ENCODE measurements at regions not wholly inside any gene's neighbourhood (a gene's known extent, or its start where the extent isn't known, plus 50 kb on each side); places are given as distances from the start of the nearest gene placed in this dataset.
"Not testable (repeated sequence)": the region's sequence is repeated elsewhere in the genome, so short reads cannot be mapped to it uniquely, and the experiment has no call there.

DNA sequence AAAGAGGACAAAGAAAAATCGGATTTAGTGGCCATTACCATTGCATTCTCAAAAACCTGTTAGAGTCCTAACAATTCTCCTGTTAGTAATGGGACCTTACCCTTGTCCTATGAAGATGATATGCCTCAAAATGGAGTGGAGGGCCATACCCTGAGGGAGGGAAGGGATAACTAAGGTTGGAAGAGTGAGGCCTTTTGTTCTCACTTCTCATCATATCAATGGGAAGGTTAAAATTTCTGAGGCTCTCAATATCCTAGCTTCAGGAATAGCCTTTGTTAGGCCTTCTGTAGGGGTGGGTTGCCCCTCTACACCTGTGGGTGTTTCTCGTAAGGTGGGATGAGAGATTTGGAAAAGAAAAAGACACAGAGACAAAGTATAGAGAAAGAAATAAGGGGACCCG lies 109.4 kb upstream of the SGIP1 start:
- H3K27ac ChIP-seq; H3K27me3 ChIP-seq (ENCODE audit: insufficient read depth in 3 of 3, low read length in 2 of 3); intact Hi-C loops (cut with DNase I): not testable (repeated sequence)

DNA sequence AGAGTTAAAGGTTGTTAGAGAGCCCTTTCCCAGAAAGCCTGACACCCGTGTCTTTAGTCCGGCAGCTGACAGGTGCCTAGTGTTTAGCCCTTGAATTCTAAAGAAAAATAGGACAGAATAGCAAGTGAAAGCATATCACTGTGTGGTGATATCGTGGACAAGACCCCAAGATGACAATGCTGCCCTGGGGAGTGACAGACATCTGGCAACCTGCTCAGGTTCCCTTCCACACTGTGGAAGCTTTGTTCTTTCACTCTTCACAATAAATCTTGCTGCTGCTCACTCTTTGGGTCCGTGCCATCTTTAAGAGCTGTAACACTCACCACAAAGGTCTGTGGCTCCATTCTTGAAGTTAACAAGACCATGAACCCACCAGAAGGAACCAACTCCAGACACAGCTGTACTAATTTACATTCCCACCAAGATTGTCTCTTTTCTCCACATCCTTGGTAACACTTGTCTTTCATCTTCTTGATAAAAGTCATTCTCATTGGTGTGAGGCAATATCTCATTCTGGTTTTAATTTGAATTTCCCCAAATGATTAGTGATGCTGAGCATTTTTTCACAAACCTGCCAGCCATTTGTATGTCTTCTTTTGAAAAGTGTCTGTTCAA lies 107.6 kb upstream of the SGIP1 start:
- no peak for DNase-seq
- intact Hi-C loops (cut with DNase I) = no loop called here
- H3K4me3 ChIP-seq = no peak overlapping the region
- no peaks in the 10 kb centered on the region for H3K4me1 ChIP-seq
- WGBS, 3 donors = 18 to 24% (median 23%) methylated on average over 4 of the region's 4 CpGs
- H3K9me3 ChIP-seq = peaks cover 27% of the 10 kb centered on the region
- no peak overlapping the region for H3K27ac ChIP-seq
- H3K36me3 ChIP-seq (ENCODE audit: insufficient read depth in 1 of 2, low read depth in 1 of 2) = no peaks in the 10 kb centered on the region
- TF ChIP-seq, protein P1, sequence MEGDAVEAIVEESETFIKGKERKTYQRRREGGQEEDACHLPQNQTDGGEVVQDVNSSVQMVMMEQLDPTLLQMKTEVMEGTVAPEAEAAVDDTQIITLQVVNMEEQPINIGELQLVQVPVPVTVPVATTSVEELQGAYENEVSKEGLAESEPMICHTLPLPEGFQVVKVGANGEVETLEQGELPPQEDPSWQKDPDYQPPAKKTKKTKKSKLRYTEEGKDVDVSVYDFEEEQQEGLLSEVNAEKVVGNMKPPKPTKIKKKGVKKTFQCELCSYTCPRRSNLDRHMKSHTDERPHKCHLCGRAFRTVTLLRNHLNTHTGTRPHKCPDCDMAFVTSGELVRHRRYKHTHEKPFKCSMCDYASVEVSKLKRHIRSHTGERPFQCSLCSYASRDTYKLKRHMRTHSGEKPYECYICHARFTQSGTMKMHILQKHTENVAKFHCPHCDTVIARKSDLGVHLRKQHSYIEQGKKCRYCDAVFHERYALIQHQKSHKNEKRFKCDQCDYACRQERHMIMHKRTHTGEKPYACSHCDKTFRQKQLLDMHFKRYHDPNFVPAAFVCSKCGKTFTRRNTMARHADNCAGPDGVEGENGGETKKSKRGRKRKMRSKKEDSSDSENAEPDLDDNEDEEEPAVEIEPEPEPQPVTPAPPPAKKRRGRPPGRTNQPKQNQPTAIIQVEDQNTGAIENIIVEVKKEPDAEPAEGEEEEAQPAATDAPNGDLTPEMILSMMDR (IDR thresholded peaks at IDR 0.05) = no peak
- peaks cover 0 to 2% (median 0%) of the 10 kb centered on the region in 3 donors for H3K27me3 ChIP-seq (ENCODE audit: insufficient read depth in 3 of 3, low read length in 2 of 3)
- ATAC-seq = no peak

More for the DNA sequence above, 109.4 kb upstream of the SGIP1 start:
- 86 to 92% (median 91%) methylated on average over 2 of the region's 3 CpGs for WGBS, 3 donors
- not testable (repeated sequence) for DNase-seq; H3K4me3 ChIP-seq; H3K9me3 ChIP-seq; H3K4me1 ChIP-seq; ATAC-seq; H3K36me3 ChIP-seq (ENCODE audit: insufficient read depth in 1 of 2, low read depth in 1 of 2)

DNA sequence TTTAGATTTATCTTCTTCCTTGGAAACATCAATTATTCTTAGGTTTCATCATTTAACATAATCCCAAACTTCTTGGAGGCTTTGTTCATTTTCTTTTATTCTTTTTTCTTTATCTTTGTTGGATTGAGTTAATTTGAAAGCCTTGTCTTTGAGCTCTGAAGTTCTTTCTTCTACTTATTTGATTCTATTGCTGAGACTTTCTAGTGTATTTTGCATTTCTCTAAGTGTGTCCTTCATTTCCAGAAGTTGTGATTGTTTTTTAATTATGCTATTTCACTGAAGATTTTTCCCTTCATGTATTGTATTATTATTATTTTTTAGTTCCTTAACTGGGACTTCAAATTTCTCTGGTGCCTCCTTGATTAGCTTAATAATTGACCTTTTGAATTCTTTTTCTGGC lies 103.1 kb upstream of the SGIP1 start:
- H3K4me3 ChIP-seq; H3K27ac ChIP-seq; H3K36me3 ChIP-seq (ENCODE audit: insufficient read depth in 1 of 2, low read depth in 1 of 2); intact Hi-C loops (cut with DNase I); H3K27me3 ChIP-seq (ENCODE audit: insufficient read depth in 3 of 3, low read length in 2 of 3); ATAC-seq; DNase-seq; H3K4me1 ChIP-seq: not testable (repeated sequence)
- H3K9me3 ChIP-seq = peaks cover 29% of the 10 kb centered on the region

DNA sequence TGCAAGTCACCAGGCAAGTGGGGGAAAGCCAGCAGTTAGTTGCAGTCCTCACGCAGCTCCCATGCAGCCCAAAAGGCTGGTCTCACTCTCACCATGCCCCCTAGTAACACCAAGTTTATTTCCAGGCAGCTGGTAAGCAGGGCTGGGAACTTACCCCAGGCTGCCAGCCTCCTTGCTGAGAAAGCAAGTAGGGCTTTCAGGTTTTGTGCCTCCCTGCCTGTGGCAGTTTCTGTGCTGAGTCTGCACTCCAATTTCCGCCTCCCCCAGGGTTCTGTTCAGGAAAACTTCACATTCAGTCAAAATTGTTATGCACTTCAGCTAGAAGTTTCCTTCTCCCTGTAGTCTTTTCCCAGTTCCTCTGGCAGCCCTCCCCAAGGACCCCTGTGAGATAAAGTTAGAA lies 102.0 kb upstream of the SGIP1 start:
- WGBS, 3 donors = 81 to 90% (median 90%) methylated on average over 2 of the region's 2 CpGs

DNA sequence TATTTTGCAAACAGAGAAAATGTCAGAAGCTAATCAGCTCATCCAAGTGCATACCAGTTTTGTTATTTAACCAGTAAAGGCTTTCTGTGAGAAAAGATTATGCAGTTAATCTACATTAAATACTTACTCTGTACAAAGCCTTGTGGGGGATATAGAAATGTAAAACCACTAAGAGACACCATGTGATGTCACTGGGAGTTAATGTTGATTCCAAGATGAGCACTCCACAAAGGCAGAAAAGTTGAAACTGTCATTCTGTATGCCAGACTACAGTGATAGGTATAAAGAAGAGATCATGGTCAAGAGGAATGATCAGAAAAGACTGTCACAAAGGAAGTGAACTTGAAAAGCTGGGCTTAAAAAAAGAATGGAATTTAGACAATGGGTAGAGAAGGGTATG lies 100.3 kb upstream of the SGIP1 start:
- no peaks in the 10 kb centered on the region for H3K27me3 ChIP-seq (ENCODE audit: insufficient read depth in 3 of 3, low read length in 2 of 3)
- H3K27ac ChIP-seq = no peak overlapping the region
- ATAC-seq (no peak), DNase-seq (no peak)
- H3K4me1 ChIP-seq = no peaks in the 10 kb centered on the region
- H3K4me3 ChIP-seq = no peak overlapping the region
- TF ChIP-seq, protein P1 (IDR thresholded peaks at IDR 0.05) = no peak
- no peaks in the 10 kb centered on the region for H3K36me3 ChIP-seq (ENCODE audit: insufficient read depth in 1 of 2, low read depth in 1 of 2)
- H3K9me3 ChIP-seq = peaks cover 29% of the 10 kb centered on the region
- intact Hi-C loops (cut with DNase I) = no loop called here

More for the DNA sequence above, 102.0 kb upstream of the SGIP1 start:
- TF ChIP-seq, protein P1 (IDR thresholded peaks at IDR 0.05) = no peak
- no peak overlapping the region for H3K4me3 ChIP-seq
- no peak for ATAC-seq
- H3K9me3 ChIP-seq = peaks cover 29% of the 10 kb centered on the region
- no peaks in the 10 kb centered on the region for H3K27me3 ChIP-seq (ENCODE audit: insufficient read depth in 3 of 3, low read length in 2 of 3)
- no peak for DNase-seq
- H3K36me3 ChIP-seq (ENCODE audit: insufficient read depth in 1 of 2, low read depth in 1 of 2) = no peaks in the 10 kb centered on the region
- H3K27ac ChIP-seq = no peak overlapping the region
- H3K4me1 ChIP-seq = no peaks in the 10 kb centered on the region
- intact Hi-C loops (cut with DNase I) = no loop called here

DNA sequence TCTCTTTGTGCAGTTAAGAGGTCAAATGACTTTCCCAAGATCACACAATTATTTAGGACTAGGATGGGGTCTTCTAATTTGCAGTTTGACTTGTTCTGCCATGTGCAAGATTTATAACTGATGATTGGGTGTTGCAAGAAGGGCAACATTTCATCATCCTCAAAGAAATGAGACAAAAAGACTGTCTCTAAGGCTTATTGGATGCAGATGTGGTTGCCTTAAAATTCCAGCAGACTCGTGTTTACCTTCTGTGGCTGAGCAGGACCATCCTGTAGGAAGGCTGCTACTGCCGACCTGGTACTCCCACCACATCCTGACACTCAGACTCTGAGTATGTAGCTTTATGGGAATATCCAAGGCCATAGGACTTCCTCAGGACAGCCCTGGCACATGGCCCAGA lies 99.9 kb upstream of the SGIP1 start:
- Histone ChIP-seq H3K27me3 (ENCODE audit: insufficient read depth in 3 of 3, low read length in 2 of 3) (no peaks in the 10 kb centered on the region), H3K9me3 (peaks cover 24% of the 10 kb centered on the region), H3K36me3 (ENCODE audit: insufficient read depth in 1 of 2, low read depth in 1 of 2) (no peaks in the 10 kb centered on the region), H3K4me3 (no peak overlapping the region), H3K27ac (no peak overlapping the region), H3K4me1 (no peaks in the 10 kb centered on the region)
- no peak for DNase-seq
- WGBS, 3 donors = 65 to 80% (median 71%) methylated on average over 2 of the region's 2 CpGs
- no peak for ATAC-seq
- intact Hi-C loops (cut with DNase I) = no loop called here
- TF ChIP-seq, protein P1 (IDR thresholded peaks at IDR 0.05) = no peak

All from psoas muscle (tissue), 7 donors.